ENCODE measurements at regions not wholly inside any gene's neighbourhood (a gene's known extent, or its start where the extent isn't known, plus 50 kb on each side); places are given as distances from the start of the nearest gene placed in this dataset.

GRCh38 chr5:158414333-158414762 lies 555.4 kb upstream of the CLINT1 start:
- TF ChIP-seq, protein P1, sequence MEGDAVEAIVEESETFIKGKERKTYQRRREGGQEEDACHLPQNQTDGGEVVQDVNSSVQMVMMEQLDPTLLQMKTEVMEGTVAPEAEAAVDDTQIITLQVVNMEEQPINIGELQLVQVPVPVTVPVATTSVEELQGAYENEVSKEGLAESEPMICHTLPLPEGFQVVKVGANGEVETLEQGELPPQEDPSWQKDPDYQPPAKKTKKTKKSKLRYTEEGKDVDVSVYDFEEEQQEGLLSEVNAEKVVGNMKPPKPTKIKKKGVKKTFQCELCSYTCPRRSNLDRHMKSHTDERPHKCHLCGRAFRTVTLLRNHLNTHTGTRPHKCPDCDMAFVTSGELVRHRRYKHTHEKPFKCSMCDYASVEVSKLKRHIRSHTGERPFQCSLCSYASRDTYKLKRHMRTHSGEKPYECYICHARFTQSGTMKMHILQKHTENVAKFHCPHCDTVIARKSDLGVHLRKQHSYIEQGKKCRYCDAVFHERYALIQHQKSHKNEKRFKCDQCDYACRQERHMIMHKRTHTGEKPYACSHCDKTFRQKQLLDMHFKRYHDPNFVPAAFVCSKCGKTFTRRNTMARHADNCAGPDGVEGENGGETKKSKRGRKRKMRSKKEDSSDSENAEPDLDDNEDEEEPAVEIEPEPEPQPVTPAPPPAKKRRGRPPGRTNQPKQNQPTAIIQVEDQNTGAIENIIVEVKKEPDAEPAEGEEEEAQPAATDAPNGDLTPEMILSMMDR (conservative IDR thresholded peaks at IDR 0.05 in 1 of 2, IDR thresholded peaks at IDR 0.05 in 1 of 2; ENCODE audit: extremely low read depth in 1 of 2, insufficient read depth in 1 of 2, low read depth in 1 of 2, low read length in 2 of 2) = no peak
- TF ChIP-seq EZH2 (IDR thresholded peaks at IDR 0.05; ENCODE audit: borderline replicate concordance, low read length) = no peak
